Gastroesophageal sphincter (tissue), 3 donors: ENCODE measurements at regions not wholly inside any gene's neighbourhood (a gene's known extent, or its start where the extent isn't known, plus 50 kb on each side); places are given as distances from the start of the nearest gene placed in this dataset.

ENCODE experiments used
- EP300 ChIP-seq: sonication (generic); formaldehyde crosslinking; IDR thresholded peaks from one replicate; pipeline ENCODE4 v1.6.1; 2017; ENCODE audit warnings: antibody characterized with exemption, mild to moderate bottlenecking
- POLR2A ChIP-seq, 2 donors: fragments of 450-650 bp; IDR thresholded peaks; one replicate each; pipeline ENCODE4 v1.6.1; 2017; ENCODE audit warnings: antibody characterized with exemption in 2 of 2, mild to moderate bottlenecking in 2 of 2, moderate library complexity in 1 of 2
- TF ChIP-seq, protein P1 (sequence below), 4 experiments: fragments of 200-600 bp in 2 of 4; fragments of 450-650 bp in 2 of 4; sonication (generic) in 1 of 4; IDR thresholded peaks; one replicate each; pipeline ENCODE4 v1.5.1; 2017 to 2019; ENCODE audit warnings: antibody characterized with exemption in 4 of 4, mild to moderate bottlenecking in 2 of 4, moderate library complexity in 2 of 4

DNA sequence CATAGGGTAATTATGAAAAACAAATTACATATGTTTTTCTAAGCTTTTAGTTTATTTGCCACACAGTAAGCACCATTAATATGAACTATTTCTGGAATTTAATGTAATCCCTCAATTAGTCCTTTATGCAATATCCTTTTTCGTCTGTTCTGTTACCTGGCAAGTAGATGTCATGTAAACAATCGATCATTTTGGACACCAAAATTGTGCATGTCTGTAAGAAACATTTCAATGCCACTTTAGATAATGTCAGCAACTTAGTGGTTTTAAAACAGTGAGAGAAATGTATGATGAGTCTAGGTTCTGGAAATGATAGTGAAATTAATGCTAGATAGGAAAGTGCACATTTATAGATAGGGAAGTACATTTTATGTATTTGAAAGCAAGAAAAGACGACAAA, 986.6 kb downstream of the ZPLD1 start:
- TF ChIP-seq, protein P1, sequence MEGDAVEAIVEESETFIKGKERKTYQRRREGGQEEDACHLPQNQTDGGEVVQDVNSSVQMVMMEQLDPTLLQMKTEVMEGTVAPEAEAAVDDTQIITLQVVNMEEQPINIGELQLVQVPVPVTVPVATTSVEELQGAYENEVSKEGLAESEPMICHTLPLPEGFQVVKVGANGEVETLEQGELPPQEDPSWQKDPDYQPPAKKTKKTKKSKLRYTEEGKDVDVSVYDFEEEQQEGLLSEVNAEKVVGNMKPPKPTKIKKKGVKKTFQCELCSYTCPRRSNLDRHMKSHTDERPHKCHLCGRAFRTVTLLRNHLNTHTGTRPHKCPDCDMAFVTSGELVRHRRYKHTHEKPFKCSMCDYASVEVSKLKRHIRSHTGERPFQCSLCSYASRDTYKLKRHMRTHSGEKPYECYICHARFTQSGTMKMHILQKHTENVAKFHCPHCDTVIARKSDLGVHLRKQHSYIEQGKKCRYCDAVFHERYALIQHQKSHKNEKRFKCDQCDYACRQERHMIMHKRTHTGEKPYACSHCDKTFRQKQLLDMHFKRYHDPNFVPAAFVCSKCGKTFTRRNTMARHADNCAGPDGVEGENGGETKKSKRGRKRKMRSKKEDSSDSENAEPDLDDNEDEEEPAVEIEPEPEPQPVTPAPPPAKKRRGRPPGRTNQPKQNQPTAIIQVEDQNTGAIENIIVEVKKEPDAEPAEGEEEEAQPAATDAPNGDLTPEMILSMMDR (IDR thresholded peaks at IDR 0.05): no peak
- TF ChIP-seq EP300 (no peak), POLR2A (IDR thresholded peaks at IDR 0.05) (no peak)
